HepG2 (cell line): ENCODE measurements at regions not wholly inside any gene's neighbourhood (a gene's known extent, or its start where the extent isn't known, plus 50 kb on each side); places are given as distances from the start of the nearest gene placed in this dataset.
"Not testable (repeated sequence)": the region's sequence is repeated elsewhere in the genome, so short reads cannot be mapped to it uniquely, and the experiment has no call there.

ENCODE experiments used
- ATAC-seq: fragments of 200-7000 bp; cut with Tn5 transposase; 3 replicates; pipeline ENCODE4 v1.9.1; 2020; ENCODE audit warnings: mild to moderate bottlenecking, moderate library complexity
- BruUV-seq: library from RNA; stranded (reverse); fragments of 400-500 nt; replicated peaks from 2 replicates; lab custom pipeline; 2021; lab: Mats Ljungman, UMichigan
- CTCF ChIA-PET: fragments of 300-600 bp; formaldehyde crosslinking; extraction: SDS; loops from one replicate; lab custom pipeline; 2021; ENCODE audit warnings: low total read pairs, inconsistent platforms, low intra/inter-chr PET ratio; lab: Yijun Ruan, JAX
- POLR2A ChIA-PET: fragments of 350-600 bp; sonication (Branson Sonifier 250); formaldehyde crosslinking; loops from one replicate; lab custom pipeline; 2020; ENCODE audit warnings: antibody characterized with exemption, inconsistent platforms; lab: Yijun Ruan, JAX
- DNase-seq: peaks from one replicate; pipeline ENCODE4 v3.0.0-alpha.2; 2015; ENCODE audit warnings: low spot score
- FAIRE-seq: peaks from 3 replicates; lab custom pipeline; 2011; peaks lifted over from hg19 to GRCh38; lab: Jason Lieb, UNC
- H2AFZ ChIP-seq: one replicate; pipeline ENCODE4 v1.6.1; 2011; ENCODE audit warnings: low read length, inconsistent platforms
- H3K27ac ChIP-seq: fragments of 300-600 bp; 3 replicates; pipeline ENCODE4 v1.8.0; 2011; ENCODE audit warnings: mixed run types, mild to moderate bottlenecking, mixed read lengths, low read length, inconsistent platforms; ENCODE audit not compliant: insufficient read depth; ENCODE audit errors: extremely low read length
- H3K27me3 ChIP-seq, 2 experiments: fragments of 200-600 bp in 1 of 2; 2 replicates in 1 of 2; 3 replicates in 1 of 2; pipeline versions ENCODE4 v1.6.0 to v1.8.0; 2011; ENCODE audit warnings: low read length in 2 of 2, mild to moderate bottlenecking in 2 of 2, moderate library complexity in 2 of 2, inconsistent platforms in 1 of 2; ENCODE audit not compliant: insufficient read depth in 2 of 2, control insufficient read depth in 1 of 2
- H3K36me3 ChIP-seq, 2 experiments: fragments of 200-600 bp in 1 of 2; replicated peaks in 1 of 2; 2 replicates in 1 of 2; 3 replicates in 1 of 2; pipeline versions ENCODE4 v1.5.1 to v1.8.0; 2011; ENCODE audit warnings: low read length in 2 of 2, inconsistent platforms in 1 of 2; ENCODE audit not compliant: insufficient read depth in 2 of 2, control insufficient read depth in 1 of 2
- H3K4me1 ChIP-seq: 2 replicates; pipeline ENCODE4 v1.5.1; 2012; ENCODE audit warnings: low read length, inconsistent platforms; ENCODE audit not compliant: insufficient read depth
- H3K4me2 ChIP-seq: 2 replicates; pipeline ENCODE4 v1.6.0; 2011; ENCODE audit warnings: low read depth, low read length, inconsistent platforms
- H3K4me3 ChIP-seq, 3 experiments: fragments of 200-600 bp in 1 of 3; sonication (generic), shearing (Covaris generic) in 1 of 3; replicated peaks in 1 of 3; 2 replicates each; pipeline ENCODE4 v1.5.1; 2011 to 2016; ENCODE audit warnings: low read length in 3 of 3, inconsistent platforms in 2 of 3, low read depth in 2 of 3, mild to moderate bottlenecking in 2 of 3, control low read depth in 1 of 3, mixed read lengths in 1 of 3; ENCODE audit not compliant: insufficient read depth in 1 of 3
- H3K79me2 ChIP-seq: one replicate; pipeline ENCODE4 v1.6.1; 2011; ENCODE audit warnings: low read length, inconsistent platforms; ENCODE audit not compliant: insufficient read depth
- H3K9ac ChIP-seq: 2 replicates; pipeline ENCODE4 v1.6.0; 2011; ENCODE audit warnings: mild to moderate bottlenecking, low read depth, low read length, inconsistent platforms; ENCODE audit not compliant: insufficient read depth
- H3K9me3 ChIP-seq: 2 replicates; pipeline ENCODE4 v1.5.1; 2012; ENCODE audit warnings: mild to moderate bottlenecking, low read length
- H4K20me1 ChIP-seq: 2 replicates; pipeline ENCODE4 v1.6.0; 2011; ENCODE audit warnings: inconsistent platforms, mild to moderate bottlenecking, low read length, moderate library complexity; ENCODE audit not compliant: insufficient read depth
- ATRX ChIP-seq: sonication (generic); formaldehyde crosslinking; IDR thresholded peaks from 2 replicates; pipeline ENCODE4 v1.4.0; 2020; ENCODE audit warnings: missing genetic modification reagents, borderline replicate concordance
- KDM2A ChIP-seq: sonication (generic); formaldehyde crosslinking; IDR thresholded peaks from 2 replicates; pipeline ENCODE4 v1.4.0; 2020; ENCODE audit warnings: low read depth, missing genetic modification reagents, borderline replicate concordance
- POLR2G ChIP-seq: fragments of 200-400 bp; formaldehyde crosslinking; IDR thresholded peaks from 2 replicates; pipeline ENCODE4 v1.6.1; 2018; ENCODE audit warnings: mild to moderate bottlenecking, low read depth, low read length, moderate library complexity
- WIZ ChIP-seq: sonication (generic); formaldehyde crosslinking; IDR thresholded peaks from 2 replicates; pipeline ENCODE4 v1.5.1; 2020; ENCODE audit warnings: mild to moderate bottlenecking, missing genetic modification reagents
- ZNF205 ChIP-seq: IDR thresholded peaks from 2 replicates; pipeline ENCODE4 v1.6.1; 2018; ENCODE audit warnings: missing biosample characterization, missing genetic modification reagents
- ZNF274 ChIP-seq: sonication (generic); formaldehyde crosslinking; IDR thresholded peaks from 2 replicates; pipeline ENCODE4 v1.5.1; 2020; ENCODE audit warnings: mild to moderate bottlenecking, missing genetic modification reagents
- ZNF468 ChIP-seq: sonication (generic); formaldehyde crosslinking; IDR thresholded peaks from 2 replicates; pipeline ENCODE4 v1.8.0; 2022; ENCODE audit warnings: mild to moderate bottlenecking, moderate library complexity, missing genetic modification reagents
- ZNF75D ChIP-seq: sonication (generic); formaldehyde crosslinking; IDR thresholded peaks from 2 replicates; pipeline ENCODE4 v1.8.1; 2023; ENCODE audit warnings: missing genetic modification reagents, mild to moderate bottlenecking, borderline replicate concordance
- ZNF768 ChIP-seq: sonication (generic); formaldehyde crosslinking; IDR thresholded peaks from 2 replicates; pipeline ENCODE4 v1.4.0; 2020; ENCODE audit warnings: missing genetic modification reagents
- ZSCAN20 ChIP-seq: sonication (generic); formaldehyde crosslinking; IDR thresholded peaks from 2 replicates; pipeline ENCODE4 v1.4.0; 2020; ENCODE audit warnings: missing genetic modification reagents, mild to moderate bottlenecking, borderline replicate concordance
- WGBS: methylation state at CpG from one replicate; pipeline ENCODE4 v1.1.6; 2017; ENCODE audit warnings: low lambda C conversion rate; 5-methylcytosine and 5-hydroxymethylcytosine counted together
- in situ Hi-C: cut with HindIII; loops from 2 replicates; pipeline ENCODE4 v1.10.0; 2017; ENCODE audit warnings: low pct_unique_long_range_greater_than_20kb; ENCODE audit not compliant: extremely low pct_ligation_motif_present
- intact Hi-C: fragments of 100-400 bp; cut with micrococcal nuclease; formaldehyde crosslinking; loops from one replicate; pipeline ENCODE4 v1.10.0; 2022; ENCODE audit not compliant: unreplicated experiment
- TF ChIP-seq, protein P1 (sequence below): sonication (generic); formaldehyde crosslinking; IDR thresholded peaks from 2 replicates; pipeline ENCODE4 v1.8.1; 2023; ENCODE audit warnings: mild to moderate bottlenecking, inconsistent platforms, moderate library complexity, missing genetic modification reagents, borderline replicate concordance
- TF ChIP-seq, protein P2 (sequence below): sonication (generic); formaldehyde crosslinking; IDR thresholded peaks from 2 replicates; pipeline ENCODE4 v1.9.0; 2021; ENCODE audit warnings: missing genetic modification reagents, mild to moderate bottlenecking, borderline replicate concordance
- TF ChIP-seq, protein P3 (sequence below): sonication (generic); formaldehyde crosslinking; IDR thresholded peaks from 2 replicates; pipeline ENCODE4 v1.4.0; 2020; ENCODE audit warnings: missing genetic modification reagents, borderline replicate concordance

DNA sequence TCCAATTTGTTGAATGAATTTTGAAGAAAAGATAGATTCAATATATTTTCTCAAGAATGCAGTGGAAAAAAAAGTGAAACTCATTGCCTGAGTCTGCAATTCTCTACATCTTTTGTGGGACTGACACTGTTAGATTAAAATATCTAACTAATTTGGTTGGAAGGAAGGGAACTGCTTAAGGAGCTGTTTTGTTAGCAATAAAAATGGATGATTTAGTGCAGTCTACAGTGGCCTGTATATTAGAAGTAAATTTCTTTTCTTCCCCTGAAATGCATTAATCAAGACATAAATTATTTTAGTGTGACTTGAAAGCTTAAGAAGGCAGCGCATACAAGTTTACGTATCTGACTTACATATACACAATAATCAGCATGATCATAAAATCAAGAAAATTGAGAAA is 1332.6 kb downstream of the EPHA7 start:
- H4K20me1 ChIP-seq: no peaks in the 10 kb centered on the region
- CTCF ChIA-PET: no interaction called here
- POLR2A ChIA-PET: no interaction called here
- no peaks in the 10 kb centered on the region for H3K4me1 ChIP-seq
- H2AFZ ChIP-seq: no peak overlapping the region
- no peak overlapping the region for H3K4me2 ChIP-seq
- WGBS: 89% methylated on average over 2 of the region's 2 CpGs
- no peak for TF ChIP-seq ZNF205 (CRISPR knock-in tag)
- no peak for TF ChIP-seq ZNF274 (CRISPR knock-in tag)
- TF ChIP-seq KDM2A (CRISPR knock-in tag): no peak
- no peak for TF ChIP-seq ZNF468 (CRISPR knock-in tag)
- TF ChIP-seq ZSCAN20 (CRISPR knock-in tag): no peak
- no peak for TF ChIP-seq ZNF75D
- TF ChIP-seq, protein P1, sequence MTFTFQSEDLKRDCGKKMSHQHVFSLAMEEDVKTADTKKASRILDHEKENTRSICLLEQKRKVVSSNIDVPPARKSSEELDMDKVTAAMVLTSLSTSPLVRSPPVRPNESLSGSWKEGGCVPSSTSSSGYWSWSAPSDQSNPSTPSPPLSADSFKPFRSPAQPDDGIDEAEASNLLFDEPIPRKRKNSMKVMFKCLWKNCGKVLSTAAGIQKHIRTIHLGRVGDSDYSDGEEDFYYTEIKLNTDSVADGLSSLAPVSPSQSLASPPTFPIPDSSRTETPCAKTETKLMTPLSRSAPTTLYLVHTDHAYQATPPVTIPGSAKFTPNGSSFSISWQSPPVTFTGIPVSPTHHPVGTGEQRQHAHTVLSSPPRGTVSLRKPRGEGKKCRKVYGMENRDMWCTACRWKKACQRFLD (CRISPR knock-in tag): no peak
- no peak for TF ChIP-seq ATRX (CRISPR knock-in tag)
- no peak for TF ChIP-seq ZNF768 (CRISPR knock-in tag)
- TF ChIP-seq, protein P2, sequence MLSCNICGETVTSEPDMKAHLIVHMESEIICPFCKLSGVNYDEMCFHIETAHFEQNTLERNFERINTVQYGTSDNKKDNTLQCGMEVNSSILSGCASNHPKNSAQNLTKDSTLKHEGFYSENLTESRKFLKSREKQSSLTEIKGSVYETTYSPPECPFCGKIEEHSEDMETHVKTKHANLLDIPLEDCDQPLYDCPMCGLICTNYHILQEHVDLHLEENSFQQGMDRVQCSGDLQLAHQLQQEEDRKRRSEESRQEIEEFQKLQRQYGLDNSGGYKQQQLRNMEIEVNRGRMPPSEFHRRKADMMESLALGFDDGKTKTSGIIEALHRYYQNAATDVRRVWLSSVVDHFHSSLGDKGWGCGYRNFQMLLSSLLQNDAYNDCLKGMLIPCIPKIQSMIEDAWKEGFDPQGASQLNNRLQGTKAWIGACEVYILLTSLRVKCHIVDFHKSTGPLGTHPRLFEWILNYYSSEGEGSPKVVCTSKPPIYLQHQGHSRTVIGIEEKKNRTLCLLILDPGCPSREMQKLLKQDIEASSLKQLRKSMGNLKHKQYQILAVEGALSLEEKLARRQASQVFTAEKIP: no peak
- TF ChIP-seq WIZ (CRISPR knock-in tag): no peak
- TF ChIP-seq, protein P3, sequence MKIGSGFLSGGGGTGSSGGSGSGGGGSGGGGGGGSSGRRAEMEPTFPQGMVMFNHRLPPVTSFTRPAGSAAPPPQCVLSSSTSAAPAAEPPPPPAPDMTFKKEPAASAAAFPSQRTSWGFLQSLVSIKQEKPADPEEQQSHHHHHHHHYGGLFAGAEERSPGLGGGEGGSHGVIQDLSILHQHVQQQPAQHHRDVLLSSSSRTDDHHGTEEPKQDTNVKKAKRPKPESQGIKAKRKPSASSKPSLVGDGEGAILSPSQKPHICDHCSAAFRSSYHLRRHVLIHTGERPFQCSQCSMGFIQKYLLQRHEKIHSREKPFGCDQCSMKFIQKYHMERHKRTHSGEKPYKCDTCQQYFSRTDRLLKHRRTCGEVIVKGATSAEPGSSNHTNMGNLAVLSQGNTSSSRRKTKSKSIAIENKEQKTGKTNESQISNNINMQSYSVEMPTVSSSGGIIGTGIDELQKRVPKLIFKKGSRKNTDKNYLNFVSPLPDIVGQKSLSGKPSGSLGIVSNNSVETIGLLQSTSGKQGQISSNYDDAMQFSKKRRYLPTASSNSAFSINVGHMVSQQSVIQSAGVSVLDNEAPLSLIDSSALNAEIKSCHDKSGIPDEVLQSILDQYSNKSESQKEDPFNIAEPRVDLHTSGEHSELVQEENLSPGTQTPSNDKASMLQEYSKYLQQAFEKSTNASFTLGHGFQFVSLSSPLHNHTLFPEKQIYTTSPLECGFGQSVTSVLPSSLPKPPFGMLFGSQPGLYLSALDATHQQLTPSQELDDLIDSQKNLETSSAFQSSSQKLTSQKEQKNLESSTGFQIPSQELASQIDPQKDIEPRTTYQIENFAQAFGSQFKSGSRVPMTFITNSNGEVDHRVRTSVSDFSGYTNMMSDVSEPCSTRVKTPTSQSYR (CRISPR knock-in tag): no peak
- no peak for TF ChIP-seq POLR2G
- H3K27ac ChIP-seq: no peak overlapping the region
- ATAC-seq: no peak
- no peaks in the 10 kb centered on the region for H3K27me3 ChIP-seq
- no peaks in the 10 kb centered on the region; the same call in none of the 2 replicates for H3K9me3 ChIP-seq
- H3K79me2 ChIP-seq: no peaks in the 10 kb centered on the region
- no peak for DNase-seq
- H3K9ac ChIP-seq: no peak overlapping the region
- no TSS peak for BruUV-seq
- H3K36me3 ChIP-seq: no peaks in the 10 kb centered on the region
- in situ Hi-C loops (no loop called here), intact Hi-C loops (no loop called here)
- no peak overlapping the region for H3K4me3 ChIP-seq
- FAIRE-seq: no peak

DNA sequence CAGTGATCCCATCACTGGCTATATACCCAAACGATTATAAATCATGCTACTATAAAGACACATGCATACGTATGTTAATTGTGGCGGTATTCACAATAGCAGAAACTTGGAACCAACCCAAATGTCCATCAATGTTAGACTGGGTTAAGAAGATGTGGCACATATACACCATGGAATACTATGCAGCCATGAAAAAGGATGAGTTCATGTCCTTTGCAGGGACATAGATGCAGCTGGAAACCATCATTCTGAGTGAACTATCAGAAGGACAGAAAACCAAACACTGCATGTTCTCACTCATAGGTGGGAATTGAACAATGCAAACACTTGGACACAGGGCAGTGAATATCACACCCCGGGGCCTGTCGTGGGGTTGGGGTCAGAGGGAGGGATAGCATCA is 1335.4 kb downstream of the EPHA7 start:
- H3K27ac ChIP-seq, H3K9me3 ChIP-seq, ATAC-seq, H3K27me3 ChIP-seq, H3K4me3 ChIP-seq, H3K79me2 ChIP-seq, H3K9ac ChIP-seq, H2AFZ ChIP-seq, POLR2A ChIA-PET, CTCF ChIA-PET, H3K4me2 ChIP-seq, H3K36me3 ChIP-seq, intact Hi-C loops, H4K20me1 ChIP-seq, DNase-seq, BruUV-seq, FAIRE-seq, in situ Hi-C loops, H3K4me1 ChIP-seq: not testable (repeated sequence)
- 14% methylated on average over 5 of the region's 5 CpGs for WGBS
